HG02938 (cell line): ENCODE measurements at regions not wholly inside any gene's neighbourhood (a gene's known extent, or its start where the extent isn't known, plus 50 kb on each side); places are given as distances from the start of the nearest gene placed in this dataset.

Experiments
- ATAC-seq: cut with Tn5 transposase; IDR thresholded peaks from one replicate; pipeline ENCODE4 v1.9.1; 2021; ENCODE audit warnings: mild to moderate bottlenecking, moderate library complexity; ENCODE audit not compliant: unreplicated experiment

GRCh38 chr5:36355516-36355915 lies 53.8 kb upstream of the RANBP3L start:
- ATAC-seq: no peak

- no peak for ATAC-seq
Measured at GRCh38 chr5:36356915-36357314, 55.2 kb upstream of the RANBP3L start.

GRCh38 chr5:36357391-36357975 lies 55.8 kb upstream of the RANBP3L start:
- no peak for ATAC-seq

GRCh38 chr5:36359267-36359666 lies 57.6 kb upstream of the RANBP3L start:
- no peak for ATAC-seq

- no peak for ATAC-seq
Measured at GRCh38 chr5:36360307-36360706, 58.6 kb upstream of the RANBP3L start.

- ATAC-seq: no peak
Measured at GRCh38 chr5:36363101-36363500, 61.4 kb upstream of the RANBP3L start.

- no peak for ATAC-seq
Measured at GRCh38 chr5:36363744-36364143, 62.0 kb upstream of the RANBP3L start.

GRCh38 chr5:36364473-36364872 lies 62.8 kb upstream of the RANBP3L start:
- ATAC-seq: no peak

- ATAC-seq: no peak
Measured at GRCh38 chr5:36365896-36366295, 64.2 kb upstream of the RANBP3L start.

- no peak for ATAC-seq
Measured at GRCh38 chr5:36366883-36367282, 65.2 kb upstream of the RANBP3L start.

GRCh38 chr5:36367524-36367923 lies 65.8 kb upstream of the RANBP3L start:
- ATAC-seq: no peak

GRCh38 chr5:36369219-36369690 lies 67.6 kb upstream of the RANBP3L start:
- no peak for ATAC-seq

GRCh38 chr5:36370073-36370472 lies 68.4 kb upstream of the RANBP3L start:
- ATAC-seq: no peak

- ATAC-seq: no peak
Measured at GRCh38 chr5:36371366-36371765, 69.7 kb upstream of the RANBP3L start.

GRCh38 chr5:36373527-36374086 lies 71.9 kb upstream of the RANBP3L start:
- no peak for ATAC-seq

- ATAC-seq: no peak
Measured at GRCh38 chr5:36374266-36374862, 72.7 kb upstream of the RANBP3L start.

GRCh38 chr5:36377192-36377591 lies 75.5 kb upstream of the RANBP3L start:
- no peak for ATAC-seq

- ATAC-seq: no peak
Measured at GRCh38 chr5:36378551-36378950, 76.8 kb upstream of the RANBP3L start.

GRCh38 chr5:36382890-36383289 lies 81.2 kb upstream of the RANBP3L start:
- no peak for ATAC-seq

- no peak for ATAC-seq
Measured at GRCh38 chr5:36383942-36384341, 82.2 kb upstream of the RANBP3L start.

- ATAC-seq: no peak
Measured at GRCh38 chr5:36384845-36385244, 83.1 kb upstream of the RANBP3L start.

GRCh38 chr5:36385495-36385894 lies 83.8 kb upstream of the RANBP3L start:
- no peak for ATAC-seq

- no peak for ATAC-seq
Measured at GRCh38 chr5:36388288-36388687, 86.6 kb upstream of the RANBP3L start.
